ENCODE measurements at regions not wholly inside any gene's neighbourhood (a gene's known extent, or its start where the extent isn't known, plus 50 kb on each side); places are given as distances from the start of the nearest gene placed in this dataset.
"Not testable (repeated sequence)": the region's sequence is repeated elsewhere in the genome, so short reads cannot be mapped to it uniquely, and the experiment has no call there.

GRCh38 chr16:64343820-64344443 is 777.9 kb downstream of the CDH11 start:
- TF ChIP-seq EZH2 (IDR thresholded peaks at IDR 0.05); POLR2AphosphoS5 (IDR thresholded peaks at IDR 0.05; ENCODE audit: borderline replicate concordance, low read depth, low read length); FOXP2 (optimal IDR thresholded peaks at IDR 0.05; ENCODE audit: control extremely low read depth, extremely low read length, insufficient read depth): not testable (repeated sequence)

All from SK-N-MC (cell line).